Suprapubic skin (tissue), 4 donors: ENCODE measurements at regions not wholly inside any gene's neighbourhood (a gene's known extent, or its start where the extent isn't known, plus 50 kb on each side); places are given as distances from the start of the nearest gene placed in this dataset.

Source experiments
- POLR2A ChIP-seq, 2 donors: fragments of 450-650 bp; IDR thresholded peaks; one replicate each; pipeline ENCODE4 v1.6.1; 2017; ENCODE audit warnings: antibody characterized with exemption in 2 of 2, mild to moderate bottlenecking in 2 of 2, moderate library complexity in 2 of 2
- POLR2AphosphoS5 ChIP-seq, 3 donors: sonication (generic); formaldehyde crosslinking; IDR thresholded peaks; one replicate each; pipeline ENCODE4 v1.6.1; 2017; ENCODE audit warnings: antibody characterized with exemption in 3 of 3
- TF ChIP-seq, protein P1 (sequence below), 2 donors: fragments of 200-600 bp in 1 of 2; fragments of 450-650 bp in 1 of 2; sonication (generic) in 1 of 2; IDR thresholded peaks; one replicate each; pipeline ENCODE4 v1.5.1; 2016 to 2019; ENCODE audit warnings: antibody characterized with exemption in 2 of 2, mild to moderate bottlenecking in 1 of 2, moderate library complexity in 1 of 2

DNA sequence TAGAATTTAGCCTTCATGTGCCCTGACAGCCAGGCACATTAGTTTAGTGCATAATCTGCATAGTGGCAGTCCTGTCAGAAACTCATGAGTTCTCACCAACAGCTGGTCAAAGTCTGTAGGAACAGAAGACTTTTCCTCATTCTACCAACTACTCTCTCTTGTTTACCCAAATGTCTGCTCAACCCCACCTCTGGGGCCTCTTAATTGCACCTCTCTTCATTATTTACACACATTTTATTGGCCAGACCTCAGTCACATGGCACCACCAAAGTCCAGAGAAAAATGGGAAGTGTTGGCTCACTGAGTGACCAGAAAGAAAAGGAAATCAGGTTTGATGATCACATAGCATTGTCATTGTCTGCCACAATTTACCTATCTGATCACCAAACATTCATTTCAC is 114.6 kb upstream of the PLXNC1 start:
- TF ChIP-seq, protein P1, sequence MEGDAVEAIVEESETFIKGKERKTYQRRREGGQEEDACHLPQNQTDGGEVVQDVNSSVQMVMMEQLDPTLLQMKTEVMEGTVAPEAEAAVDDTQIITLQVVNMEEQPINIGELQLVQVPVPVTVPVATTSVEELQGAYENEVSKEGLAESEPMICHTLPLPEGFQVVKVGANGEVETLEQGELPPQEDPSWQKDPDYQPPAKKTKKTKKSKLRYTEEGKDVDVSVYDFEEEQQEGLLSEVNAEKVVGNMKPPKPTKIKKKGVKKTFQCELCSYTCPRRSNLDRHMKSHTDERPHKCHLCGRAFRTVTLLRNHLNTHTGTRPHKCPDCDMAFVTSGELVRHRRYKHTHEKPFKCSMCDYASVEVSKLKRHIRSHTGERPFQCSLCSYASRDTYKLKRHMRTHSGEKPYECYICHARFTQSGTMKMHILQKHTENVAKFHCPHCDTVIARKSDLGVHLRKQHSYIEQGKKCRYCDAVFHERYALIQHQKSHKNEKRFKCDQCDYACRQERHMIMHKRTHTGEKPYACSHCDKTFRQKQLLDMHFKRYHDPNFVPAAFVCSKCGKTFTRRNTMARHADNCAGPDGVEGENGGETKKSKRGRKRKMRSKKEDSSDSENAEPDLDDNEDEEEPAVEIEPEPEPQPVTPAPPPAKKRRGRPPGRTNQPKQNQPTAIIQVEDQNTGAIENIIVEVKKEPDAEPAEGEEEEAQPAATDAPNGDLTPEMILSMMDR (IDR thresholded peaks at IDR 0.05) = no peak
- TF ChIP-seq POLR2AphosphoS5 (IDR thresholded peaks at IDR 0.05) (no peak), POLR2A (IDR thresholded peaks at IDR 0.05) (no peak)
